ENCODE measurements at regions not wholly inside any gene's neighbourhood (a gene's known extent, or its start where the extent isn't known, plus 50 kb on each side); places are given as distances from the start of the nearest gene placed in this dataset.

DNA sequence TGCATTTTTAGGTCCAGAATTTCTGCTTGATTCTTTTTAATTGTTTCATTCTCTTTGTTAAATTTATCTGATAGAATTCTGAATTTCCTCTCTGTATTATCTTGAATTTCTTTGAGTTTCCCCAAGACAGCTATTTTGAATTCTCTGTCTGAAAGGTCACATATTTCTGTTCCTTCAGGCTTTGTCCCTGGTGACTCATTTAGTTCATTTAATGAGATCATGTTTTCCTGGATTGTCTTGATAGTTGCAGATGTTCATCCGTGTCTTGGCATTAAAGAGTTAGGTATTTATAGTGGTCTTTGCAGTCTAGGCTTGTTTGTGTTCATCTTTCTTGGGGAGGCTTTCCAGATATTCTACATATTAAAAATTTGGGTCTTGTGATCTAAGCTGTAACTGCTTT is 694.8 kb upstream of the CCDC179 start:
- ChIA-PET CTCF (interaction anchor here (0.7 kb wide), 1 partner anchor 730 kb away, joined by 4 read pairs; no protein-coding TSS in a partner anchor), POLR2A (ENCODE audit: low non-redundant PET) (no interaction called here)
- DNase-seq (ENCODE audit: low spot score), result no peak
- TF ChIP-seq, protein P1, sequence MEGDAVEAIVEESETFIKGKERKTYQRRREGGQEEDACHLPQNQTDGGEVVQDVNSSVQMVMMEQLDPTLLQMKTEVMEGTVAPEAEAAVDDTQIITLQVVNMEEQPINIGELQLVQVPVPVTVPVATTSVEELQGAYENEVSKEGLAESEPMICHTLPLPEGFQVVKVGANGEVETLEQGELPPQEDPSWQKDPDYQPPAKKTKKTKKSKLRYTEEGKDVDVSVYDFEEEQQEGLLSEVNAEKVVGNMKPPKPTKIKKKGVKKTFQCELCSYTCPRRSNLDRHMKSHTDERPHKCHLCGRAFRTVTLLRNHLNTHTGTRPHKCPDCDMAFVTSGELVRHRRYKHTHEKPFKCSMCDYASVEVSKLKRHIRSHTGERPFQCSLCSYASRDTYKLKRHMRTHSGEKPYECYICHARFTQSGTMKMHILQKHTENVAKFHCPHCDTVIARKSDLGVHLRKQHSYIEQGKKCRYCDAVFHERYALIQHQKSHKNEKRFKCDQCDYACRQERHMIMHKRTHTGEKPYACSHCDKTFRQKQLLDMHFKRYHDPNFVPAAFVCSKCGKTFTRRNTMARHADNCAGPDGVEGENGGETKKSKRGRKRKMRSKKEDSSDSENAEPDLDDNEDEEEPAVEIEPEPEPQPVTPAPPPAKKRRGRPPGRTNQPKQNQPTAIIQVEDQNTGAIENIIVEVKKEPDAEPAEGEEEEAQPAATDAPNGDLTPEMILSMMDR (conservative IDR thresholded peaks at IDR 0.05; ENCODE audit: low read depth), result no peak
- no peak overlapping the region for H3K27ac ChIP-seq

- TF ChIP-seq, protein P1 (conservative IDR thresholded peaks at IDR 0.05; ENCODE audit: low read depth), result no peak
- no peak for DNase-seq (ENCODE audit: low spot score)
- no peak overlapping the region for H3K27ac ChIP-seq
- CTCF ChIA-PET, result no interaction called here
- POLR2A ChIA-PET (ENCODE audit: low non-redundant PET), result no interaction called here
These were observed 696.0 kb upstream of the CCDC179 start for GRCh38 chr11:23556163-23556750.

- no peak overlapping the region for H3K27ac ChIP-seq
- DNase-seq (ENCODE audit: low spot score), result no peak
- POLR2A ChIA-PET (ENCODE audit: low non-redundant PET), result no interaction called here
- CTCF ChIA-PET, result interaction anchor here (0.6 kb wide), 1 partner anchor 92 kb away, joined by 4 read pairs; no protein-coding TSS in a partner anchor
- TF ChIP-seq, protein P1 (conservative IDR thresholded peaks at IDR 0.05; ENCODE audit: low read depth), result no peak
These were observed 703.3 kb upstream of the CCDC179 start for GRCh38 chr11:23563591-23563990.

DNA sequence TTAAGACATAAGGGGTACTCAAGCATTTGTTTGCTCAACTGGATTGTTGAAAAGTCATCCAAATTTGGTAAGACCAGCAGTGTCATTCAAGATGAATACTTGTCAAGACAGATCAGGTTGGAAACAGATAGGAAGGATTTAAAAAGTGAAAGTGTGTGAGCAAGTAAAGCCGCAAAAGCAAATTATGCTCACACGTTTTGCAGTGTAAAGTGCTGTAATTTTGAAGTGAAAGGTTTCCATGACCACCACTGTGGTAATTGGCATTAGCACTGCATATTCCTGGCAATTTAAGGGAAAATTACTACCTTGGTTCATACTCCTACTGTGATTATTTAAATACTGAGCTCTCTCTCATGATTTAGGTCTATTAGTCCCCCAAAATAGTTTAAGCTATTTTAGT is 704.1 kb upstream of the CCDC179 start:
- TF ChIP-seq, protein P1 (conservative IDR thresholded peaks at IDR 0.05; ENCODE audit: low read depth), result no peak
- H3K27ac ChIP-seq, result no peak overlapping the region
- CTCF ChIA-PET, result interaction anchor here (0.7 kb wide), 1 partner anchor 463 kb away, joined by 3 read pairs; no protein-coding TSS in a partner anchor
- POLR2A ChIA-PET (ENCODE audit: low non-redundant PET), result no interaction called here
- DNase-seq (ENCODE audit: low spot score), result no peak

DNA sequence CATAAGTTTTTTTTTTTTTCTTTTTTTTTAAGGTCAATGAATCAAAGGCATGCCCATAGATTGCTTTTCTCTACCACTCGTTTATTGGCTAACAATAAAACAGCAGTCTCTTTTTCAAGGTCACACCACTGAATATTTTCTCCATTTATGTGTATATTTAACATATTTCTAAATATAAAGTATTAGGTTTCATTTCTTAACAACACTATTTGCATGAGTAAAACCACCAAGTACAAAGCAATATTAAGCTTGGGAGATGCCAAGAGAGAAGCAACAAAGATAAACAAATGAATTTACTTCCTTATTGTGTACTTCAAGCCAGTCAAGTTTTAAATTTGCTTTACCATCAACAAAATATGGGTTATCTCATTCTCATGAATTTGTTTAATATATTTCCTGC is 708.9 kb upstream of the CCDC179 start:
- ChIA-PET POLR2A (ENCODE audit: low non-redundant PET) (no interaction called here), CTCF (no interaction called here)
- DNase-seq (ENCODE audit: low spot score), result no peak
- TF ChIP-seq, protein P1 (conservative IDR thresholded peaks at IDR 0.05; ENCODE audit: low read depth), result no peak
- H3K27ac ChIP-seq, result no peak overlapping the region

DNA sequence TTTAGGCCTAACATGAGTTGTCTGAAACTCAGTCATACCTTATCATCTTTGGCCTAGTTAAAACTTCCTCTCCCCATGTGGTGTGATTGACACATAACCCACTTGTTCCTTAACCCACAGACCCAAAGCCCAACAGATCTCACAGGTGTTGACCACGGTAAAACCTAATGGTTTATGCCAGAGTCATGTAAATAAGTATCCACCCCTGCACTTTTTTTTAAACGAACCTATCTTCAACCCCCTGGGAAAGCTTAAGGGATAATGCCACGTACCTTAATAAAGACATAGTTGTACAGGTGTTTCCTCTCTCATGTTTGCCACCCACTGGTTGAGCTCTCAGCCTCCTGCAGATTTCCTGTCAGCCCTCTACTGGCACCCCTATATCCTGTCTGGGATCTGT is 709.3 kb upstream of the CCDC179 start:
- no peak for DNase-seq (ENCODE audit: low spot score)
- H3K27ac ChIP-seq, result no peak overlapping the region
- CTCF ChIA-PET, result no interaction called here
- TF ChIP-seq, protein P1 (conservative IDR thresholded peaks at IDR 0.05; ENCODE audit: low read depth), result no peak
- POLR2A ChIA-PET (ENCODE audit: low non-redundant PET), result no interaction called here

Measured in RWPE1 (cell line).